ENCODE measurements at regions not wholly inside any gene's neighbourhood (a gene's known extent, or its start where the extent isn't known, plus 50 kb on each side); places are given as distances from the start of the nearest gene placed in this dataset.

DNA sequence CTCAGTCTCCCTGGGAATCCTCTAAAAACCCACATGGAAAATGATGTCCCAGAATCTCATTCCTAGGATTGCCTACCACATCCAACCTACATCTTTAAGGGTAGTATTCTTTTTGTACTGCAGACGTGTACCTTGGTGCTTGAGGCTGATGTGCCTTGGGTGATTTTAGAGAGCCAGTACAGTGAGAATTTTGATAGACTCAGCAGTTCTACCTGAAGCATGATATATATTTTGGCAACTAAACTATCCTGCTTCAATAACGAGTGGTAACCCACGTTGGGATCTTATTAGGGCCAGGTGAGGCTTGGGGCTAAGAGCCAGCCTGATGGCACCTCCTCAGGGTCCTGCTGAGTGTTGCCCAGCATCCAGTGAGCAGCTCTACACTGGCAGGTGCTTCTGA is 140.4 kb downstream of the ZNF518B start:
- Histone ChIP-seq H3K9me3 (no peaks in the 10 kb centered on the region), H3K27ac (no peak overlapping the region), H3K4me1 (no peaks in the 10 kb centered on the region), H3K4me3 (no peak overlapping the region), H3K36me3 (no peaks in the 10 kb centered on the region), H3K27me3 (no peaks in the 10 kb centered on the region)
- DNase-seq: no peak
- intact Hi-C loops (cut with DNase I; ENCODE audit: low total_unique reads): no loop called here
- TF ChIP-seq POLR2A (IDR thresholded peaks at IDR 0.05): no peak
- TF ChIP-seq, protein P1, sequence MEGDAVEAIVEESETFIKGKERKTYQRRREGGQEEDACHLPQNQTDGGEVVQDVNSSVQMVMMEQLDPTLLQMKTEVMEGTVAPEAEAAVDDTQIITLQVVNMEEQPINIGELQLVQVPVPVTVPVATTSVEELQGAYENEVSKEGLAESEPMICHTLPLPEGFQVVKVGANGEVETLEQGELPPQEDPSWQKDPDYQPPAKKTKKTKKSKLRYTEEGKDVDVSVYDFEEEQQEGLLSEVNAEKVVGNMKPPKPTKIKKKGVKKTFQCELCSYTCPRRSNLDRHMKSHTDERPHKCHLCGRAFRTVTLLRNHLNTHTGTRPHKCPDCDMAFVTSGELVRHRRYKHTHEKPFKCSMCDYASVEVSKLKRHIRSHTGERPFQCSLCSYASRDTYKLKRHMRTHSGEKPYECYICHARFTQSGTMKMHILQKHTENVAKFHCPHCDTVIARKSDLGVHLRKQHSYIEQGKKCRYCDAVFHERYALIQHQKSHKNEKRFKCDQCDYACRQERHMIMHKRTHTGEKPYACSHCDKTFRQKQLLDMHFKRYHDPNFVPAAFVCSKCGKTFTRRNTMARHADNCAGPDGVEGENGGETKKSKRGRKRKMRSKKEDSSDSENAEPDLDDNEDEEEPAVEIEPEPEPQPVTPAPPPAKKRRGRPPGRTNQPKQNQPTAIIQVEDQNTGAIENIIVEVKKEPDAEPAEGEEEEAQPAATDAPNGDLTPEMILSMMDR (IDR thresholded peaks at IDR 0.05): no peak

DNA sequence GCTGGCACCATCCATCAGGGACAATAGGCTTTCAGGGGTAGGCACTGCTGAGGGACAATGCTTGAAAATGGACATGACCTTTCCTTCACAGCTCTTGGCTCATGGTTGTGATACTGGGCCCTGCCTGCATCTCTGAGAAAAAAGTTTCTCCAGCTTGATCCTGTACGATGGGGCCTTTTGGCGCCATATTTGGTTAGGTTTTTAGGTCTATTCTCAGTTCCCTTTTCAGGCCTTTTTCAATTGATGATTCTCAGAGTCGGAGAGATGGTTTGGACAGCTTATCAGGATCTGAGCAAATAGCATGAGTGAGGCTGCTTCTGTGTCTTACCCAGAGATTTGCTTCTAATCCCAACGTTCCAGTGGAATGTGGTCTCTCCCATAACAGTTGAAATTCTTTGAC is 141.6 kb downstream of the ZNF518B start:
- Histone ChIP-seq H3K27ac (no peak overlapping the region), H3K27me3 (no peaks in the 10 kb centered on the region), H3K9me3 (no peaks in the 10 kb centered on the region), H3K4me1 (no peaks in the 10 kb centered on the region), H3K36me3 (no peaks in the 10 kb centered on the region), H3K4me3 (no peak overlapping the region)
- intact Hi-C loops (cut with DNase I; ENCODE audit: low total_unique reads): no loop called here
- TF ChIP-seq, protein P1 (IDR thresholded peaks at IDR 0.05): no peak
- no peak for TF ChIP-seq POLR2A (IDR thresholded peaks at IDR 0.05)
- no peak for DNase-seq

DNA sequence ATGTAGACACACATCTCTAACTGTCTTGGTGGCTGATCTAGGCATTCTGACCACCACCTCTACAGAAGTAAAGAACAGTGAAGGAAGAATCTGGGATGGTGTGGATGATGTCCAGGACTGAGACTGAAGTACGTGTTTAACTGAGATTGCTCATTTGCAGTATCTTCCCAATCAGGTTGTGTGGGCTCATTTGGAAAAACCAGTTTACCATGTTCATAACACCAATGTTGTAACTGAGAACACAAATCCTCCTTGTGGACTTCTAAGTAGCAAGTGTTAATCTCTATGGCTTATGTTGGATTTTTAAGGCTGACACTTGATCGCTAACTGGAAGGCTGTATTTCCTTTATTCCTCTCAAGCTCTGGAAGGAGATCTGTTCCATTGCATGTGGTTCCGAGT is 144.7 kb downstream of the ZNF518B start:
- Histone ChIP-seq H3K36me3 (no peaks in the 10 kb centered on the region), H3K4me3 (no peak overlapping the region), H3K27me3 (no peaks in the 10 kb centered on the region), H3K9me3 (no peaks in the 10 kb centered on the region), H3K4me1 (no peaks in the 10 kb centered on the region), H3K27ac (no peak overlapping the region)
- no peak for DNase-seq
- no peak for TF ChIP-seq POLR2A (IDR thresholded peaks at IDR 0.05)
- TF ChIP-seq, protein P1 (IDR thresholded peaks at IDR 0.05): no peak
- intact Hi-C loops (cut with DNase I; ENCODE audit: low total_unique reads): no loop called here

GRCh38 chr4:10311939-10312338 is 145.3 kb downstream of the ZNF518B start:
- TF ChIP-seq POLR2A (IDR thresholded peaks at IDR 0.05): no peak
- no peaks in the 10 kb centered on the region for H3K27me3 ChIP-seq
- intact Hi-C loops (cut with DNase I; ENCODE audit: low total_unique reads): no loop called here

GRCh38 chr4:10305816-10306215 is 151.4 kb downstream of the ZNF518B start:
- H3K4me1 ChIP-seq: no peaks in the 10 kb centered on the region
- intact Hi-C loops (cut with DNase I; ENCODE audit: low total_unique reads): no loop called here
- H3K36me3 ChIP-seq: no peaks in the 10 kb centered on the region

More at GRCh38 chr4:10311939-10312338, 145.3 kb downstream of the ZNF518B start:
- no peak overlapping the region for H3K27ac ChIP-seq
- no peaks in the 10 kb centered on the region for H3K9me3 ChIP-seq
- no peak overlapping the region for H3K4me3 ChIP-seq
- no peaks in the 10 kb centered on the region for H3K36me3 ChIP-seq
- H3K4me1 ChIP-seq: no peaks in the 10 kb centered on the region
- DNase-seq: no peak

More at GRCh38 chr4:10305816-10306215, 151.4 kb downstream of the ZNF518B start:
- H3K4me3 ChIP-seq: no peak overlapping the region
- H3K27me3 ChIP-seq: no peaks in the 10 kb centered on the region
- no peak for TF ChIP-seq POLR2A (IDR thresholded peaks at IDR 0.05)
- TF ChIP-seq, protein P1 (IDR thresholded peaks at IDR 0.05): no peak
- no peak overlapping the region for H3K27ac ChIP-seq
- no peak for DNase-seq
- H3K9me3 ChIP-seq: no peaks in the 10 kb centered on the region

Measured in uterus (tissue), 3 donors.